ENCODE measurements at regions not wholly inside any gene's neighbourhood (a gene's known extent, or its start where the extent isn't known, plus 50 kb on each side); places are given as distances from the start of the nearest gene placed in this dataset.

GRCh38 chr5:161085056-161085455 lies 233.0 kb upstream of the ATP10B start:
- H3K27ac ChIP-seq = no peak overlapping the region
- H3K4me1 ChIP-seq = no peaks in the 10 kb centered on the region
- DNase-seq = no peak
- peaks cover 0 to 3% (median 0%) of the 10 kb centered on the region in 12 donors for H3K9me3 ChIP-seq
- TF ChIP-seq CTCF (IDR thresholded peaks at IDR 0.05) (no peak), POLR2A (IDR thresholded peaks at IDR 0.05) (no peak)
- no peak overlapping the region for H3K4me3 ChIP-seq
- 46 to 70% (median 63%) methylated on average over 5 of the region's 5 CpGs for WGBS, 4 donors
- H3K36me3 ChIP-seq = no peaks in the 10 kb centered on the region
- intact Hi-C loops (cut with DNase I) = no loop called here
- ATAC-seq = no peak
- no peaks in the 10 kb centered on the region for H3K27me3 ChIP-seq

- no peak overlapping the region for H3K4me3 ChIP-seq
- no peaks in the 10 kb centered on the region for H3K27me3 ChIP-seq
- H3K36me3 ChIP-seq = no peaks in the 10 kb centered on the region
- intact Hi-C loops (cut with DNase I) = no loop called here
- ATAC-seq (no peak), DNase-seq (no peak)
- H3K27ac ChIP-seq = no peak overlapping the region
- H3K4me1 ChIP-seq = no peaks in the 10 kb centered on the region
- 69 to 76% (median 71%) methylated on average over 2 of the region's 2 CpGs for WGBS, 4 donors
- TF ChIP-seq CTCF (IDR thresholded peaks at IDR 0.05) (no peak), POLR2A (IDR thresholded peaks at IDR 0.05) (no peak)
- H3K9me3 ChIP-seq = no peaks in the 10 kb centered on the region
These were observed 232.1 kb upstream of the ATP10B start for GRCh38 chr5:161084115-161084514.

GRCh38 chr5:161078793-161079192 lies 226.8 kb upstream of the ATP10B start:
- no peak for ATAC-seq
- Histone ChIP-seq H3K4me1 (no peaks in the 10 kb centered on the region), H3K9me3 (peaks cover 0 to 3% (median 0%) of the 10 kb centered on the region in 12 donors), H3K4me3 (no peak overlapping the region), H3K27ac (no peak overlapping the region), H3K27me3 (no peaks in the 10 kb centered on the region), H3K36me3 (no peaks in the 10 kb centered on the region)
- intact Hi-C loops (cut with DNase I) = no loop called here
- DNase-seq = no peak
- 22 to 48% (median 41%) methylated on average over 4 of the region's 4 CpGs for WGBS, 4 donors
- TF ChIP-seq POLR2A (IDR thresholded peaks at IDR 0.05) (no peak), CTCF (IDR thresholded peaks at IDR 0.05) (no peak)

- Histone ChIP-seq H3K27me3 (no peaks in the 10 kb centered on the region), H3K9me3 (peaks cover 0 to 3% (median 0%) of the 10 kb centered on the region in 12 donors), H3K27ac (no peak overlapping the region), H3K36me3 (no peaks in the 10 kb centered on the region), H3K4me3 (no peak overlapping the region), H3K4me1 (no peaks in the 10 kb centered on the region)
- DNase-seq (no peak), ATAC-seq (no peak)
- intact Hi-C loops (cut with DNase I) = no loop called here
- TF ChIP-seq POLR2A (IDR thresholded peaks at IDR 0.05) (no peak), CTCF (IDR thresholded peaks at IDR 0.05) (no peak)
- 48 to 63% (median 53%) methylated on average over 2 of the region's 2 CpGs for WGBS, 4 donors
These were observed 226.0 kb upstream of the ATP10B start for GRCh38 chr5:161077936-161078545.
